ENCODE measurements at regions not wholly inside any gene's neighbourhood (a gene's known extent, or its start where the extent isn't known, plus 50 kb on each side); places are given as distances from the start of the nearest gene placed in this dataset.

- TF ChIP-seq, protein P1, sequence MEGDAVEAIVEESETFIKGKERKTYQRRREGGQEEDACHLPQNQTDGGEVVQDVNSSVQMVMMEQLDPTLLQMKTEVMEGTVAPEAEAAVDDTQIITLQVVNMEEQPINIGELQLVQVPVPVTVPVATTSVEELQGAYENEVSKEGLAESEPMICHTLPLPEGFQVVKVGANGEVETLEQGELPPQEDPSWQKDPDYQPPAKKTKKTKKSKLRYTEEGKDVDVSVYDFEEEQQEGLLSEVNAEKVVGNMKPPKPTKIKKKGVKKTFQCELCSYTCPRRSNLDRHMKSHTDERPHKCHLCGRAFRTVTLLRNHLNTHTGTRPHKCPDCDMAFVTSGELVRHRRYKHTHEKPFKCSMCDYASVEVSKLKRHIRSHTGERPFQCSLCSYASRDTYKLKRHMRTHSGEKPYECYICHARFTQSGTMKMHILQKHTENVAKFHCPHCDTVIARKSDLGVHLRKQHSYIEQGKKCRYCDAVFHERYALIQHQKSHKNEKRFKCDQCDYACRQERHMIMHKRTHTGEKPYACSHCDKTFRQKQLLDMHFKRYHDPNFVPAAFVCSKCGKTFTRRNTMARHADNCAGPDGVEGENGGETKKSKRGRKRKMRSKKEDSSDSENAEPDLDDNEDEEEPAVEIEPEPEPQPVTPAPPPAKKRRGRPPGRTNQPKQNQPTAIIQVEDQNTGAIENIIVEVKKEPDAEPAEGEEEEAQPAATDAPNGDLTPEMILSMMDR (IDR thresholded peaks at IDR 0.05): no peak
- TF ChIP-seq POLR2A (IDR thresholded peaks at IDR 0.05): no peak
Observed at GRCh38 chr3:73210759-73211158, 149.3 kb downstream of the EBLN2 start.
